Transverse colon (tissue), 4 donors: ENCODE measurements at regions not wholly inside any gene's neighbourhood (a gene's known extent, or its start where the extent isn't known, plus 50 kb on each side); places are given as distances from the start of the nearest gene placed in this dataset.

ENCODE experiments used
- DNase-seq: peaks from one replicate; pipeline ENCODE4 v3.0.0-alpha.2; 2019
- H3K27ac ChIP-seq, 4 donors: fragments of 200-600 bp; sonication (generic); 2 replicates each; pipeline ENCODE4 v1.5.1; 2016 to 2018; ENCODE audit warnings: inconsistent platforms in 4 of 4
- H3K27me3 ChIP-seq: fragments of 200-600 bp; sonication (generic); 2 replicates; pipeline ENCODE4 v1.5.1; 2017; ENCODE audit warnings: inconsistent platforms
- H3K36me3 ChIP-seq, 4 donors: fragments of 200-600 bp; sonication (generic); 2 replicates each; pipeline ENCODE4 v1.5.1; 2017 to 2019; ENCODE audit warnings: inconsistent platforms in 4 of 4
- H3K4me1 ChIP-seq, 4 donors: fragments of 200-600 bp; sonication (generic); 2 replicates each; pipeline ENCODE4 v1.5.1; 2017 to 2020; ENCODE audit warnings: inconsistent platforms in 4 of 4
- H3K4me3 ChIP-seq, 4 donors: fragments of 200-600 bp; sonication (generic); 1 replicate in 1 of 4; 2 replicates in 3 of 4; pipeline versions ENCODE4 v1.5.1 to v1.6.1; 2017 to 2019; ENCODE audit warnings: inconsistent platforms in 4 of 4
- H3K9me3 ChIP-seq, 2 donors: fragments of 200-600 bp; sonication (generic); 2 replicates each; pipeline ENCODE4 v1.5.1; 2017 to 2019; ENCODE audit warnings: inconsistent platforms in 2 of 2
- CTCF ChIP-seq, 5 experiments: fragments of 200-600 bp in 3 of 5; fragments of 450-650 bp in 2 of 5; sonication (generic) in 3 of 5; IDR thresholded peaks; 1 replicate in 2 of 5; 2 replicates in 3 of 5; pipeline ENCODE4 v1.5.1; 2016 to 2017; ENCODE audit warnings: antibody characterized with exemption in 5 of 5, inconsistent platforms in 3 of 5, mild to moderate bottlenecking in 2 of 5, moderate library complexity in 1 of 5
- EP300 ChIP-seq: sonication (generic); formaldehyde crosslinking; IDR thresholded peaks from one replicate; pipeline ENCODE4 v1.6.1; 2017; ENCODE audit warnings: antibody characterized with exemption, low read depth
- POLR2A ChIP-seq: fragments of 450-650 bp; IDR thresholded peaks from one replicate; pipeline ENCODE4 v1.6.1; 2016; ENCODE audit warnings: antibody characterized with exemption, mild to moderate bottlenecking, moderate library complexity
- POLR2AphosphoS5 ChIP-seq, 3 donors: sonication (generic); formaldehyde crosslinking; IDR thresholded peaks; one replicate each; pipeline ENCODE4 v1.6.1; 2016; ENCODE audit warnings: antibody characterized with exemption in 3 of 3
- WGBS, 2 donors: methylation state at CpG; one replicate each; pipeline ENCODE4 v1.1.5; 2018; ENCODE audit warnings: low coverage in 1 of 2; 5-methylcytosine and 5-hydroxymethylcytosine counted together
- in situ Hi-C, 4 donors: fragments of 200-750 bp; cut with MboI; loops; one replicate each; pipeline versions ENCODE4 v1.15.0 to v1.15.1; 2017; ENCODE audit warnings: low sequenced_read_pairs in 3 of 4, low pct_ligation_motif_present in 1 of 4, low pct_unique_long_range_greater_than_20kb in 1 of 4
- intact Hi-C: fragments of 100-400 bp; cut with DNase I; formaldehyde crosslinking; loops from one replicate; pipeline ENCODE4 v1.15.1; 2023; ENCODE audit warnings: low total_unique reads

- no peak for DNase-seq
- H3K4me3 ChIP-seq, result no peak overlapping the region
- intact Hi-C loops, result no loop called here
- H3K36me3 ChIP-seq, result no peaks in the 10 kb centered on the region
- H3K27ac ChIP-seq, result no peak overlapping the region
- peaks cover 0 to 6% (median 3%) of the 10 kb centered on the region in 4 donors for H3K4me1 ChIP-seq
- TF ChIP-seq POLR2A, result no peak
- TF ChIP-seq CTCF (IDR thresholded peaks at IDR 0.05), result no peak
- no peak for TF ChIP-seq POLR2AphosphoS5 (IDR thresholded peaks at IDR 0.05)
- no peak for TF ChIP-seq EP300
- in situ Hi-C loops, result loop anchor here in 2 of 4 donors (25.0 kb wide), 2 partner anchors 232 to 932 kb away; no protein-coding TSS in a partner anchor
- WGBS, 2 donors, result 85% methylated on average over 9 to 15 of the region's 15 CpGs
- H3K27me3 ChIP-seq, result no peaks in the 10 kb centered on the region
- no peaks in the 10 kb centered on the region for H3K9me3 ChIP-seq
Observed at GRCh38 chr1:244269169-244269568, 182.5 kb downstream of the ADSS2 start.

- Histone ChIP-seq H3K4me1 (peaks cover 0 to 9% (median 3%) of the 10 kb centered on the region in 4 donors), H3K36me3 (no peaks in the 10 kb centered on the region), H3K9me3 (no peaks in the 10 kb centered on the region), H3K27ac (no peak overlapping the region), H3K27me3 (no peaks in the 10 kb centered on the region), H3K4me3 (no peak overlapping the region)
- in situ Hi-C loops (loop anchor here in 2 of 4 donors (25.0 kb wide), 2 partner anchors 234 to 934 kb away; no protein-coding TSS in a partner anchor), intact Hi-C loops (loop anchor here (5.0 kb wide), 1 partner anchor 929 kb away; no protein-coding TSS in a partner anchor)
- WGBS, 2 donors, result 93 to 100% methylated on average over 3 of the region's 3 CpGs
- TF ChIP-seq EP300 (no peak), POLR2A (no peak), POLR2AphosphoS5 (IDR thresholded peaks at IDR 0.05) (no peak), CTCF (IDR thresholded peaks at IDR 0.05) (no peak)
- DNase-seq, result no peak
Observed at GRCh38 chr1:244271004-244271403, 180.7 kb downstream of the ADSS2 start.

GRCh38 chr1:244271691-244272308 is 179.9 kb downstream of the ADSS2 start:
- Histone ChIP-seq H3K4me3 (no peak overlapping the region), H3K27ac (no peak overlapping the region), H3K36me3 (no peaks in the 10 kb centered on the region), H3K27me3 (no peaks in the 10 kb centered on the region), H3K4me1 (peaks cover 0 to 9% (median 3%) of the 10 kb centered on the region in 4 donors), H3K9me3 (no peaks in the 10 kb centered on the region)
- in situ Hi-C loops (loop anchor here in 2 of 4 donors (25.0 kb wide), 2 partner anchors 234 to 934 kb away; no protein-coding TSS in a partner anchor), intact Hi-C loops (loop anchor here (5.0 kb wide), 1 partner anchor 929 kb away; no protein-coding TSS in a partner anchor)
- WGBS, 2 donors, result 93 to 100% methylated on average over 1 to 15 of the region's 15 CpGs
- no peak for DNase-seq
- TF ChIP-seq POLR2AphosphoS5 (IDR thresholded peaks at IDR 0.05) (no peak), CTCF (IDR thresholded peaks at IDR 0.05) (no peak), EP300 (no peak), POLR2A (no peak)

- H3K27me3 ChIP-seq, result no peaks in the 10 kb centered on the region
- H3K4me1 ChIP-seq, result peaks cover 0 to 9% (median 3%) of the 10 kb centered on the region in 4 donors
- no peaks in the 10 kb centered on the region for H3K36me3 ChIP-seq
- H3K4me3 ChIP-seq, result no peak overlapping the region
- in situ Hi-C loops (loop anchor here in 2 of 4 donors (25.0 kb wide), 2 partner anchors 235 to 935 kb away; no protein-coding TSS in a partner anchor), intact Hi-C loops (loop anchor here (5.0 kb wide), 1 partner anchor 930 kb away; no protein-coding TSS in a partner anchor)
- TF ChIP-seq POLR2AphosphoS5 (IDR thresholded peaks at IDR 0.05) (no peak), CTCF (IDR thresholded peaks at IDR 0.05) (peak; percentile 86 to 98 (median 93)), EP300 (no peak)
- WGBS, 2 donors, result 47 to 65% methylated on average over 2 to 9 of the region's 9 CpGs
- peak; percentile 71 for DNase-seq
- peak overlapping the region; percentile 56 to 77 (median 66) for H3K27ac ChIP-seq
- no peaks in the 10 kb centered on the region for H3K9me3 ChIP-seq
Observed at GRCh38 chr1:244272471-244273261, 179.0 kb downstream of the ADSS2 start.
